ENCODE measurements at regions not wholly inside any gene's neighbourhood (a gene's known extent, or its start where the extent isn't known, plus 50 kb on each side); places are given as distances from the start of the nearest gene placed in this dataset.

- DNase-seq (ENCODE audit: insufficient read length, low spot score, missing footprints): no peak
- Histone ChIP-seq H3K4me2 (ENCODE audit: insufficient read depth, low read length) (no peak overlapping the region), H3K4me1 (ENCODE audit: insufficient read depth, low read length) (peaks cover 10% of the 10 kb centered on the region), H3K27ac (ENCODE audit: low read depth, low read length) (no peak overlapping the region), H4K20me1 (ENCODE audit: insufficient read depth, low read length) (no peaks in the 10 kb centered on the region), H3K4me3 (ENCODE audit: insufficient read depth, low read length) (no peak overlapping the region), H3K27me3 (ENCODE audit: insufficient read depth, low read length) (peaks cover under 1% of the 10 kb centered on the region), H3K79me2 (ENCODE audit: insufficient read depth, low read length) (no peaks in the 10 kb centered on the region), H3K9me3 (ENCODE audit: low read depth, low read length) (no peaks in the 10 kb centered on the region), H3K36me3 (ENCODE audit: insufficient read depth, low read length) (no peaks in the 10 kb centered on the region), H2AFZ (ENCODE audit: low read length) (no peak overlapping the region)
- no peak for TF ChIP-seq CTCF (IDR thresholded peaks at IDR 0.05; ENCODE audit: extremely low read depth, low read depth, low read length)
Observed at GRCh38 chr2:236754271-236754944, 184.8 kb downstream of the ACKR3 start.

- no peaks in the 10 kb centered on the region for H3K79me2 ChIP-seq (ENCODE audit: insufficient read depth, low read length)
- H3K27ac ChIP-seq (ENCODE audit: low read depth, low read length): no peak overlapping the region
- H3K4me3 ChIP-seq (ENCODE audit: insufficient read depth, low read length): no peak overlapping the region
- H3K27me3 ChIP-seq (ENCODE audit: insufficient read depth, low read length): peaks cover 4% of the 10 kb centered on the region
- no peak for DNase-seq (ENCODE audit: insufficient read length, low spot score, missing footprints)
- H2AFZ ChIP-seq (ENCODE audit: low read length): no peak overlapping the region
- no peaks in the 10 kb centered on the region for H4K20me1 ChIP-seq (ENCODE audit: insufficient read depth, low read length)
- no peaks in the 10 kb centered on the region for H3K9me3 ChIP-seq (ENCODE audit: low read depth, low read length)
- H3K4me1 ChIP-seq (ENCODE audit: insufficient read depth, low read length): peaks cover 6% of the 10 kb centered on the region
- no peaks in the 10 kb centered on the region for H3K36me3 ChIP-seq (ENCODE audit: insufficient read depth, low read length)
- no peak overlapping the region for H3K4me2 ChIP-seq (ENCODE audit: insufficient read depth, low read length)
- no peak for TF ChIP-seq CTCF (IDR thresholded peaks at IDR 0.05; ENCODE audit: extremely low read depth, low read depth, low read length)
Observed at GRCh38 chr2:236755278-236755840, 185.7 kb downstream of the ACKR3 start.

DNA sequence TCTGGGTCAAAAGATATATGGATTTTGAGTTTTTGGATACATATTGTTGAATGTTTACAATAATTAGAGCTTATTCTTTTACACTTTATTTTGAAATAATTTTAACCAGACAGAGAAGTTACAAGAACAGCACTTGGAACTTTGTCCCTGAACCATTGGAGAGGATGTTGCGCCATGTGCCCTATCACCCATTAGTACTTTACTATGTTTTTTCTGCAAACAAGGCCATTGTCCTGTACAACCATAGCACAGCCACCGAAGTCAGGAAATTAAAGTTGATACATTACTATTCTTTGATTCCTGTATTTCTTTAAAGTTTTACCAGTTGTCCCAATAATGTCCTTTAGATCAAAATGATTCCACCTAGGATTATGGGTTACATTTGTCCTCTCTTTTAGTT, 188.8 kb downstream of the ACKR3 start:
- no peak overlapping the region for H3K4me3 ChIP-seq (ENCODE audit: insufficient read depth, low read length)
- DNase-seq (ENCODE audit: insufficient read length, low spot score, missing footprints): no peak
- H3K4me1 ChIP-seq (ENCODE audit: insufficient read depth, low read length): peaks cover 5% of the 10 kb centered on the region
- H3K27ac ChIP-seq (ENCODE audit: low read depth, low read length): no peak overlapping the region
- no peaks in the 10 kb centered on the region for H3K79me2 ChIP-seq (ENCODE audit: insufficient read depth, low read length)
- H3K4me2 ChIP-seq (ENCODE audit: insufficient read depth, low read length): no peak overlapping the region
- H3K36me3 ChIP-seq (ENCODE audit: insufficient read depth, low read length): no peaks in the 10 kb centered on the region
- H4K20me1 ChIP-seq (ENCODE audit: insufficient read depth, low read length): no peaks in the 10 kb centered on the region
- no peaks in the 10 kb centered on the region for H3K9me3 ChIP-seq (ENCODE audit: low read depth, low read length)
- H3K27me3 ChIP-seq (ENCODE audit: insufficient read depth, low read length): peaks cover 4% of the 10 kb centered on the region
- TF ChIP-seq CTCF (IDR thresholded peaks at IDR 0.05; ENCODE audit: extremely low read depth, low read depth, low read length): no peak
- no peak overlapping the region for H2AFZ ChIP-seq (ENCODE audit: low read length)

- H3K36me3 ChIP-seq (ENCODE audit: insufficient read depth, low read length): no peaks in the 10 kb centered on the region
- no peak overlapping the region for H3K4me2 ChIP-seq (ENCODE audit: insufficient read depth, low read length)
- no peak overlapping the region for H3K4me3 ChIP-seq (ENCODE audit: insufficient read depth, low read length)
- no peaks in the 10 kb centered on the region for H3K9me3 ChIP-seq (ENCODE audit: low read depth, low read length)
- no peak for TF ChIP-seq CTCF (IDR thresholded peaks at IDR 0.05; ENCODE audit: extremely low read depth, low read depth, low read length)
- no peak overlapping the region for H3K27ac ChIP-seq (ENCODE audit: low read depth, low read length)
- H3K4me1 ChIP-seq (ENCODE audit: insufficient read depth, low read length): no peaks in the 10 kb centered on the region
- no peaks in the 10 kb centered on the region for H4K20me1 ChIP-seq (ENCODE audit: insufficient read depth, low read length)
- H2AFZ ChIP-seq (ENCODE audit: low read length): no peak overlapping the region
- no peak for DNase-seq (ENCODE audit: insufficient read length, low spot score, missing footprints)
- H3K27me3 ChIP-seq (ENCODE audit: insufficient read depth, low read length): peaks cover 4% of the 10 kb centered on the region
- no peaks in the 10 kb centered on the region for H3K79me2 ChIP-seq (ENCODE audit: insufficient read depth, low read length)
Observed at GRCh38 chr2:236760246-236760645, 190.6 kb downstream of the ACKR3 start.
